GM19193 (cell line): ENCODE measurements at regions not wholly inside any gene's neighbourhood (a gene's known extent, or its start where the extent isn't known, plus 50 kb on each side); places are given as distances from the start of the nearest gene placed in this dataset.

Source experiments
- POLR2A ChIP-seq: IDR thresholded peaks from 4 replicates; pipeline ENCODE4 v1.6.1; 2011; ENCODE audit not compliant: insufficient read depth, insufficient read length; ENCODE audit errors: extremely low read depth

GRCh38 chr2:20138696-20139095 is 86.2 kb downstream of the SDC1 start:
- no peak for TF ChIP-seq POLR2A

DNA sequence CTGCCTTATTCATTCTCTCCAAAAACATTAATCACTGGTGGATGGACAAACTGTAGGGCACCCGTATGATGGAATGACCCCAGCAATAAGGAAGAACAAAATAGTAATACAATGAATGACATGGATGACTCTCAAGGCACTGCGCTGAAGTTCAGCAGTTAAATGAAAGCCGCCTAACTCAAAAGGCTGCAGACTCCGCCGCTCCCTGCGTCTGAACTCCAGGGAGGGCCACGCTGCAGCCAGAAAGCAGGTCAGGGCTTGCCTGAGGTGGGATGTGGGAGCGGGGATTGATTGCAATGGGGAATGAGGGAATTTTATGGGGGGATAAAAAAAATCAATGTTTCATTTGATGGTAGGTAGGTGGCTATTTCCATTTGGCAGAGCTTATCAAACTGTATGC is 86.5 kb upstream of the LAPTM4A start:
- TF ChIP-seq POLR2A: no peak

DNA sequence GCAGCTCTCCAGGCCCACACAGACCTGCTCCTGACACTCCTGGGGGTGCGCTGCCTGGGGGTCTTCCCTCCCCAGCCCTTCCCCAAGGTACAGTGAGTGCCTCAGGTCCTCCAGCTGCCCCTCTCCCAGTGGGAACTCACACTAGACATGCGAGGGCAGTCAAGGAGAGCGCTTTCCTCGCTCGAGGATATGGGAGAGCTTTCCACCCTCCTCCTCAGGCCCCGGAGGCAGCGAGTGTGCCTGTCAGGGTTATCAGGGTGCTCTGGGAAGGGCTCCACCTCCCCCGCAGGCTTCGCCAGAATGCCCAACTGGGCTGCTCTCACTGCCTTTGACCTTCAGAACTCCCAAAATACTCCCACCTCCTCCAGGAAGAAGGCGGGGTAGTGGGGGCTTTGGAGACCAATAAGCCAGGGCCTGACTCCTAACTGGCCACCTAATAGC is 85.7 kb upstream of the LAPTM4A start:
- no peak for TF ChIP-seq POLR2A

- TF ChIP-seq POLR2A: no peak
Measured at GRCh38 chr2:20136149-20136548, 84.7 kb upstream of the LAPTM4A start.

DNA sequence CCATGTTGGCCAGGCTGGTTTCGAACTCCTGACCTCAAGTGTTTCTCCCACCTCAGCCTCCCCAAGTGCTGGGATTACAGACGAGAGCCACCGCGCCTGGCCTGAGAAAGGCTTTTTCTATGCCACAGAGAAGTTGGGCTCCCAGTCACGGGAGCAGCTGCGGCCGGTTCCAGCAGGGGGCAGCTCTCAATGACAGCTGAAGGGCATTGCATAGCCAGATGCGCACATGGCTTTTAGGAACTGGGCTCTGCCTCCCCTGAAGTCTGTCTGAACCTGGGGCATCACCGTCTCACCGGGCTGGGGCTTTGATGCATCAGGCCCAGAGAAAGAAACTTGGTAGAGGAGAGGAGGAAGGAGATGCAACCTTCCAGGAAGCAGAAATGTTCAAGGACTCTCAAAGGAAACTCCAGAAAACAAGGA is 84.2 kb upstream of the LAPTM4A start:
- TF ChIP-seq POLR2A: no peak

GRCh38 chr2:20132990-20133535 is 81.6 kb upstream of the LAPTM4A start:
- no peak for TF ChIP-seq POLR2A

DNA sequence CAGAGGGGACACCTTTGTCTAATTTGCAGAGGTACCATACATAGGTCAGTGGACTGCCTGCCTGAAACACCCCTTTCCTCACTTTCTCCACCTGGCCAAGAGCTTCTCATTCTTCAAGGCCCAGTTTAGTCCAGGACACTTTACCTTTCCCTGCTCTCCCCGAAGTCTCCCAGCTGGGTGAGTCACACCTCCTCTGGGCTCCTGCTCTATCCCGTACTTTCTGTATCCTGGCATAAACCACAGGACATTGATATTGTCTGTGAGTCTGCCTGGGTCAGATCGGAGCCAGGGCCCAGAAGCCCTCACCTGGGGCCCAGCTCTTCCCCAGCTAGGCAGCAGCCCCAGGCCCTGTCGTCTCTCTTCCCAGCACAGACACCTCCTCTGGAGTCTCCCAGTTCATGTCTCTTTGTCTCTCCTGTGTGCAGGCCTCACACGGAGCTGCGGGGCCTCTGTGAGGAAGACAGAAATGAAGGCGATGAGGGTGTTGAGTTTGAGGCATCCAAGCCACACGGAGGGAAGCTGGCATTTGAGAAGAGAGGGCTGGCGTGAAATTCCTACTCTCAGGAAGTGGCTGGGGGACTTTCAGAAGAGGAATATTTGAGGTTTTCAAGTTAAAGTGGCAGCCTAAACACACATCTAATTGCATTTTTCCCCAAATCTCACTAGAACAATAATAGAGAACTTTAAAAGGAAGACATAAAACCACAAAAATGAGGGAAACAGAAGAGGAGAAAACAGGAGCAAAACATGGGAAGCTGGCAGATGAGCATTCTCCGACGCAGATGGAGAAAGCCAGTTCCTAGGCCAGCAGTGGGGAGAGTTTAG is 79.6 kb upstream of the LAPTM4A start:
- no peak for TF ChIP-seq POLR2A

- no peak for TF ChIP-seq POLR2A
Measured at GRCh38 chr2:20130160-20130560, 78.7 kb upstream of the LAPTM4A start.

DNA sequence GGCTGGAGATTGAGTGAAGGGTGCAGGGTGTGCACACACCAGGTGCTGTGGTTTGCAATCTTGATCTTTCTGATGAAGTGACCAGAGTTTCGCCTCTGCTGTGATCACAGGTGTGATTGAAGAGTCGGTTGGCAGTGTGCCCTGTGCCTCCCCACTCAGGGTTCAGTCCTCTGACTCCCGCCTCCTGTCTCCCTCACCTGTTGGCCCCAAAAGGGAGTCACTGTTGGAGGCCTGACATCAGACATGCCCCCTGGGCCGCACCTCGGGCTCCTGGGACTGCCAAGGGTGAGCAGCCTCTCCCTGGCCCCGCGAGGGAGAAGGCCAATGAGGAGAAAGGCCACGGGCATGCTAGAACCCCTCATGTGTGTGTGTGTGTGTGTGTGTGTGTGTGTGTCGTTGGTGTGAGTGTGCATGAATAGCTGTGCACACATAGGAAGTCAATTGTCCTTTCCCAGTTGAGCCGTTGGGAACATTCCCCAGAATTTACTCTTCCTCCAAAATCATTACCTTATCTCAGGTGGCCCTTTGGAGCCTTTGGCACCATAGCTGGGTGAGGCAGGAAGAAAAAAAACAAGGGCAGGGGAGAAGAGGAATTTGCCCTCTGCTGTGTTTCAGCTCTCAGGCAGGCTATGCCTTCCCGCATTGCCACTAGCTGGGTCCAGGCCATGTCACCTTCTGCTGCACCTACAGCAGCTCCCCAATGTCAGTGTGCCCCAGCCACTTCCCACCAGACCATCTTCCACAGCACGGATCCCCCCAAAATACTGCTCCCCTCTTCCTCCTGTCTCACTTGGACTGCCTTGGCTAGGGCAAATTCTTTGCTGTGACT is 78.1 kb upstream of the LAPTM4A start:
- TF ChIP-seq POLR2A: no peak

DNA sequence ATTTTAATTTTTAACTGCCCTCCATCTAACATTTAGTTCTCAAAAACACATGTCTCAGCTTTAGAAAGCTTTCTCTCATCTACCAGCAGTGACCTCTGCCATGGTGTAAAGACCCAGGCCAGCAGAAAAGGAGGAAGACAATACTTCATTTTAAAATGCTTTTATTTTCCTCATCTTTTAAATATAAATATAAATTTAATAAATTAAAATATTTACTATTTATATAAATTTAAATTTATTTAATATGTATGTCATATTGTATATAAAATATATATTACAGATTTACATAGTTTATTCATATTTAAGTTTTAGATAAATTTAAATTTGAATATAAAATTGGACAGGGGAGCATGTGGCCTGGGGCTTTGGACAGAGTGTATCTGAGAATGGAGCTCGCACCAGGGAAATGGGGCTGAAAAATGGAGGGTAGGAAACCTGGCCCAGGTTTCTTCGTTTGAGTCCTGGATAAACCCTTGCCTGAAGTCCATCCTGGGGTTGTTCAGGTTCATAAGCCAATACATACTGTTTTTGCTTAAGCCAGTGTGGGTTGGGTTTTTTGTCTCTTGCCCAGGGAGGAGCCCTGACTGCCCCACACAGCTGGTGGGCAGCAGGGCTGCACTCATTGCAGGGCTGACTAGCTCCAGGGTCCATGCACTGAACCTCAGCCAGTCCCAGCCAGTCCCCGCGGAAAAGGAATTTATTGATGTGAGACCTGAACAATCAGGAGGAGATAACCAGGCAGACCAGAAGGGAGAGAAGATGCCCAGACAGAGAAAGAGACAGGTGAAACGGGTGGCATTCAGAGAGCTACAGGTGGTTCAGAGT is 77.3 kb upstream of the LAPTM4A start:
- no peak for TF ChIP-seq POLR2A

DNA sequence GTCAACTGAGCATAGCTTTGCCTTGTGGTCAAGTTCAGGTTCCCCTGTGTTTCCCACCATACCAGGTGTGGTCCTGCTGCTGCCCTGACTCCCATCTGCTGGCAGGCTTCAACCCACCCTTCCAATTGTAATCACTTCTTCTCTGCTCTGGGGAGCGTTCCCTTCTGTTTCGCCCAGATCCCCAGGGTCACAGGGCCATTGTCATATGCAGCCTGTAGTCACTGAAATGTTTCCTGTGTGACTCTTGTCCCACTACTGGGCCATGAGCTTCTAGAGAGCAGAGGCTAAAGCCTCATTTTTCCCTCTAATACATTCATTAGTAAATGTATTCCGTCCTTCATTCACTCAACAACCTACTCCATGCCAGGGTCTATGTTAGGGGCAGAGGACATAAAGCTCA is 75.0 kb upstream of the LAPTM4A start:
- no peak for TF ChIP-seq POLR2A

DNA sequence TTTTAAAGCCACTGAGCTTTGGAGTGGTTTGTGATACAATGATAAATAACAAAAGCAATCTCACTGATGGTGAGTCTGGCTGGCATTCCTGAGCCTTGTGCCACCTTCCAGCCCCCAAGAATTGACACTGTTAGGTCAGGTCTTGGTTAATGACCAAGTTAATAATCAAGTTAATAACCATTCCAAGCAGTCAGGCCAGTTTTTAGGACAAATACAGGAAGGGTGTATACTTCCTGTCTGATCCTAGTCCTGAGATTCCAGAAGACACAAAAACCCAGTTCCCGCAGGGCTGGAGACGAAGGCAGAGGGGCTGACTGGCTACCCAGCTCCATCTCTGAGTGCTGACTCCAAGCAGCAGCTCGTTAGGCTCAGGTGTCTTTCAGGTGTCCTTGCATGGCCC is 74.6 kb upstream of the LAPTM4A start:
- TF ChIP-seq POLR2A: no peak

- TF ChIP-seq POLR2A: no peak
Measured at GRCh38 chr2:20125616-20126015, 74.2 kb upstream of the LAPTM4A start.

DNA sequence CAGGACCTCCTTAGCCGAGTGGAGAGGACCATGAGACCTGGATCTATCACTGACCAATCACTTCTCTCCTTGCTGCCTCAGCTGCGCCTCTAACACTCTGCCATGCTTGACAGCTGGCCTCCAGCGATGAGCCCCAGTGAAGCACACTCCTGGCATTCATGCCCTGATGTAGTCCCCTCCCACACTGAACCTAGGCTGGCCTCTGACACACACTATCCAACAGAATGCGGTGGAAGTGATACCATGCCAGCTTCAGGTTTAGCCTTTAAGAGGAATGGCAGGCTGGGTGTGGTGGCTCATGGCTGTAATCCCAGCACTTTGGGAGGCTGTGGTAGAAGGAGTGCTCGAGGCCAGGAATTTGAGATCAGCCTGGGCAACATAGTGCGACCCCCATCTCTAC is 73.7 kb upstream of the LAPTM4A start:
- TF ChIP-seq POLR2A: no peak
